ENCODE measurements at regions not wholly inside any gene's neighbourhood (a gene's known extent, or its start where the extent isn't known, plus 50 kb on each side); places are given as distances from the start of the nearest gene placed in this dataset.
"Not testable (repeated sequence)": the region's sequence is repeated elsewhere in the genome, so short reads cannot be mapped to it uniquely, and the experiment has no call there.

DNA sequence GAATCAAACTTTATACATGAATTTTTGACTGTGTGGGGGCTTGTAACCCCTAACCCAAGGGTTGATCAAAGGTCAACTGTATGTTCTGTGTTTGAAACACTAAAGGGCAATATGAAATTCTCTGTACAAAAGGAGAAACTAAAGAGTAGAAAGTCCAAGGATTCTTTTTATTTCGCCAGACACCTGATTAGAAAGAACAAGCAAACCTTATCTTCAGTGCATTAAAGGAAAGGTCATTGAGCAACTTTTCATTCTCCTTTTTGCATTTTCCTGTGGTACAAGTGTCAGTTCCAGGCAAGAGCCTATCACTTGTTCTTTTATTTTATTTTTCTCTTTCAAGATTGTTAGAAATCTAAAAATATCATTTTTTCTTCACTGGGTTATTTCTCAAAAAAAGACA, 430.1 kb upstream of the EPHA3 start:
- no peak for DNase-seq (ENCODE audit: low spot score)

DNA sequence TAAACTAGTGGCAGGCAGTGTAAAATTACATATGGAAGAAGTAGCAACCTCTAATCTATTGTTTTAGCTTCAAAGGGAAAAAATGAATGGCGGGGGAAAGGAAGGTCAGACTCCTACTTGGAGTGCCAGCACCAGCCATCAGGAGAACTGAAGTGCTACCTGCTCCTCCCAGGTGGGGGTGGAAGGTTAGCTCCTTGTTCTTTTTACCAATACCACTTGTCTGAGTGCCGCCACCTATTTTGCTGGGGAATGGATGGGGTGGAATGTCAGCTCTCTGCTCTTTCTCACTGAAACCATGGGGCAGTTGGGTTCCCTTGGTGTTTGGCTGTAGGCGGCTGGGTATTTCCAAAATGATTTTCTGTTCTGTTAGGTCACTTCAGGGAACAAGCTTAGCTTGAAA, 428.7 kb upstream of the EPHA3 start:
- no peak for DNase-seq (ENCODE audit: low spot score)

DNA sequence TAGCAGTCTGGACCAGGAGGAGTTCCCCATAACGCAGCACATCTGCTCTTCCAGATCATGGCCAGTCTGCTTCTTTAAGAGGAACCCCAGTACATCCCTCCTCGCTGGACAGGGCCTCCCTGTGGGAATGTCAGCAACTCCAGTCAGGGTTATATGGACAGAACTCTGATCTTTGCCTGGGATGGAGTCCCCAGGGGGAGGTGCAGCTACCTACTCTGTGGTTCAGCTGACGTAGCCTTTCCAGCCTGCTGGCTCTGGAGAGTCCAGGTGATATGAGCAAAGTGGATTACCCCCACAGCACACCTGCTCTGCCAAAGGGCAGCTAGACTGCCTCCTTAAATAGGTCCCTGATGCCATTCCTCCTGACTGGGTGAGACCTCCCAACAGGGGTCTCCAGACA, 417.1 kb upstream of the EPHA3 start:
- no peak for DNase-seq (ENCODE audit: low spot score)

DNA sequence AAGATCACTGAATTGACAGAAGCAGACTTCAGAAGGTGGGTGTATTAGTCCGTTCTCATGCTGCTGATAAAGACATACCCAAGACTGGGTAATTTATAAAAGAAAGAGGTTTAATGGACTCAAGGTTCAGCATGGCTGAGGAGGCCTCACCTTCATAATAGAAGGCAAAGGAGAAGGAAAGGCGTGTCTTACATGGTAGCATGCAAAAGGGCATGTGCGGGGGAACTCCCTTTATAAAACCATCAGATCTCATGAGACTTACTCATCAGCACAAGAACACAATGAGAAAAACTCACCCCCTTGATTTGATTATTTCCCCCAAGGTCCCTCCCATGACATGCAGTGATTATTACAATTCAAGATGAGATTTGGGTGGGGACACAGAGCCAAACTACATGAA, 416.3 kb upstream of the EPHA3 start:
- no peak for DNase-seq (ENCODE audit: low spot score)

DNA sequence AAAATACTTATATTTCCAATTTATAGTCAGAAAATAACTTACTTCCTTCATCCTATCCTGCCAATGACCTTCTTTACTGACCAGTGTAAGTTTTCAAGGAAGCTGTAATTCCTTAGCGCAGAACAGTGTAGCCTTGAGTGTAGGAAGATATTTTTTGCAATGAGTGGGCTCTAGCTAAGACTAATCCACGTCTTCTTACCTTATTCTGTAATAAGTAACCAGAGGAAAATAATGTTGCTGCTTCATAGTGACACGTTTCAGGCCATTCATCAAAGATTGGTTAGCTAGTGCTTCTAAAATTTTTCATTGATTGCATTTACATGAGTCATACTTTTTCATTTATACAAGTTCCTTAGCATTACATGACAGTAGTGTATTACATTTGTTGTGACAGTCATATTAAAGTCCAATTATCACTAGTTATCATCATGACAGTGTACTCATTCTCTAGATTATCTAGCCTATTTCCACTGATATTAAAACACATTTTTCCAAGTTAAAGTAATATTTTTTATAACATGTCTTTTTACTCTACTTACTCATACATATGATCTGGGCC, 403.8 kb upstream of the EPHA3 start:
- no peak for DNase-seq (ENCODE audit: low spot score)

DNA sequence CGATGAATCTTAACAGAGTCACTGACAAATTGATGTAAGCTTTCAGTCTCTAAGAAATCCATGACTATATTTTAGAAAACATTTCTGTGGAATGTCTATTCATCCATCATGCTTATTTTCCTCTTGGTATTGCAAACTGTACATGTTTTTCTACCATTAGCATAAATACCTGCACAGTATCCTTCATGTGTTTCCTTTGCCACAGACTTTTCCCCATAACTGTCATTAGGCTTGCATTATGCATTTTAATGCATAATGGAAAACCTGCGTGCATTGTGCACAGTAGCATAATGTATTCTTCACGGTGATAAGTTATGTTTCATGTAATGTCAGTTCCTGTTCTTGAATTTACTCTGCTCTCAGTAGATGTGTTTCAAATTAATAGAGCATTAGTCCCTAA, 403.1 kb upstream of the EPHA3 start:
- no peak for DNase-seq (ENCODE audit: low spot score)

DNA sequence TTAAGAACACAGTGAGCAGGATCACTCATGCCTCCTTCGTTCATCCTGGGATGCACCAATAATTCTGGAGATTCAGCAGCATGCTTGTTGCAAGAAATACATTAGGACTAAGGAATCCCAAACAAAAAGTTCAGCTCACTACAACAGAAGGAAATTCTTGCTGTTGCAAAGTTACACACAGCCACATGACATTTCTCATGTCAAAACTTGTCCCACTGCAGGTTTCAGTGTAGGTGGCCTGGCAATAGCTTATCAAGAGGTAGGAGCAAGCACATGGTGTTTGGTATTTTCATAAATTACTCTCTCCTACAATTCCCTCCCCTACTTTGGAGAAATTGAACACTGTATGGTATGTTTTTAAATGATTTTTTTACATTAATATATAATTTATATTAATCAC, 399.6 kb upstream of the EPHA3 start:
- DNase-seq (ENCODE audit: low spot score): no peak

DNA sequence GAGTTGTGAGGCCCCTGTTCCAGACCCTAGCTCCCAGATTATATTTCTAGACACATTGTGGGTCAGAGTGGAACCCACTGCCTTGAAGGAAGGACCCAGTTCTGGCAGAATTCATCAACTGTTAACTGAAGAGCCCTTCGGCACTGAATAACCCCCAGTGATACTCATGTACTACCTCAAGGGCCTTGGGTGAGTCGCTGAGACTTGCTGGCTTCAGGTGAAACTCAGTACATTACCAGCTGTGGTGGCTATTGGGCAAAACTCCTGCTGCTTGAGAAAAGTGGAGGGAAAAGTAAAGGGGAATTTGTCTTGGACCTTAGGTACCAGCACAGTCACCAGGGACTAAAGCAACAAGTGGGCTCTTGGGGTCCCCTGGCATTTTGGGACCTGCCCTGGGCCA, 394.9 kb upstream of the EPHA3 start:
- DNase-seq (ENCODE audit: low spot score): no peak

DNA sequence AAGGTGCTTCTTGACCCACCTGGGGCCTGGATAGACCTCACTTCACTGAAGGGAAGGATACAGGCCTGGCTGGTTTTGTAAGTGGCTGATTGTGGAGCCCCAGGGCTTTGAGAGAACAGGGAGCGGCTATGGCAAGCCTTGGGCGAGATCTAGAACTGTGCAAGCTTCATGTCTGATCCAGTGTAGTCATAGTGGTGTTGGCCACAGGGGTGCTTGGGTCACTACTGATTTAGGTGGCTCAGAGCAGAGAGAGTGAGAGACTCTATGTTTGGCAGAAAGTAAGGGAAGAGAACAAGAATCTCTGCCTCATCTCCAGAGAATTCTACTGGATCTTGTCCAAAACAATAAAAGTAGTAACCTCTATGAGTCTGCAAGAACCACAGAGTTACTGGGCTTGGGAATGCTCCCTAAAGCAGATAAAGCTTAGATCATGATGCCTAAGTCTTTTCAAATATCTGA, 394.2 kb upstream of the EPHA3 start:
- no peak for DNase-seq (ENCODE audit: low spot score)

DNA sequence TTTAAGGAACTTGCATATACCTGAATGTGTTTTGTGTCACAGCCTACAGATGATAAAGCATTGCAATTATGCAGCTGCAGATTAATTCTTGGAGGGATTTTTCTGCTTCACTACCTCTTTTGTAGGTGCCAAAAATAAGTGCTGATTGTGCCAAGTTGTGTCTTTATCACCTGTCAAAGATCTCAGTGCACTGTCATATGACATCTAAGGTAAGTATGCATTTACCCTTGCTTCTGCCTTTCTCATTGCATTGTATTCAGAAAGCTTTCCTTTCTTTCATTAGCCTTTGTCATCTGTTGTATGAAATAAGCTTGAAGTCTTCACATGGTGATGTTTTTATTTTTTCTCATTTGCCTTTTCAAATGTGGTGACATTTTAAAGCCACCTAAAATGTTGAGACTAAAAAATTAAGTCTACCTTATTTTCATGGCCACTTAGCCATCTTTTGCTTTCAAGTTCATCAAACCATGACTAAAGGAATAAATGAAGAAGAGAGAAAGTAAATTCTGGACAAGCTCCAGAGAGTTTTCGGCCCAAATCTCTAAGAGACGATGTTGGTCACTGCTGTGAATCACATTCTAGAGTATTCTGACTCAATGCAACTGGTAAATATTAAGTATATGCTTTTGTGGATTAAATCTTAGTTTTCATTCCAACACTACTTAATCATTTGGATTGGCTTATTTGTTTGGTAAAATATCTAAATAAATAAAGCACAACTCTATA, 381.8 kb upstream of the EPHA3 start:
- DNase-seq (ENCODE audit: low spot score): no peak

DNA sequence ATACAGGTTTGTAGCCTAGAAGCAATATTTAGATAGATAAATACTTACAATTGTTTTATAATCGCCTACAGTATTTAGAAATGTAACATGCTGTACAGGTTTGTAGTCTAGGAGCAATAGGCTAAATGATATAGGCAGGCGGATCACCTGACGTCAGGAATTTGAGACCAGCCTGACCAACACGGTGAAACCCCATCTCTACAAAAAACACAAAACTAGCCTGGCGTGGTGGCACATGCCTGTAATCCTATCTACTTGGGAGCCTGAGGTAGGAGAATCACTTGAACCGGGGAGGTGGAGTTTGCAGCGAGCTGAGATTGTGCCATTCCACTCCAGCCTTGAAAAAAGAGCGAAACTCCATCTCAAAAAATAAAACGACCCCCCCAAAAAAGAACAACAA, 375.2 kb upstream of the EPHA3 start:
- DNase-seq (ENCODE audit: low spot score): no peak

DNA sequence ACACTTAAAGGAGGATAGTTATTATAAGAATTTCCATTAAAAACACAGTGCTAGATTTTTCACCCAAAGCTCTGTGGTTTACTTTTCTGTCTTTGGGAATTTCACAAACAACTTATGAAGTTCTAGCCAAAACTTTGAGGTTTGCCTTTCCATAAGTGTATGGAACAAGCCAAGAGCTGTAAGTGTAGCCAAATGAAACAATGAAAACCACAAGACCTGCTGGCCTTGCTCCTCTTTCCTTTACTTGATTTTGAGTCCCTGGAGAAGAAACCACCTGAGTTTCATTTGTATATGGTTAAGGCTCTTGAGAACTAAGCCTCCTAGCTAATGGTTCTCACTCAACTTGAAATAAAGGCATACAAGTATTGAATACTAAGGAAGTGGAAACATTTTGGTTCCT, 365.3 kb upstream of the EPHA3 start:
- DNase-seq (ENCODE audit: low spot score): no peak

DNA sequence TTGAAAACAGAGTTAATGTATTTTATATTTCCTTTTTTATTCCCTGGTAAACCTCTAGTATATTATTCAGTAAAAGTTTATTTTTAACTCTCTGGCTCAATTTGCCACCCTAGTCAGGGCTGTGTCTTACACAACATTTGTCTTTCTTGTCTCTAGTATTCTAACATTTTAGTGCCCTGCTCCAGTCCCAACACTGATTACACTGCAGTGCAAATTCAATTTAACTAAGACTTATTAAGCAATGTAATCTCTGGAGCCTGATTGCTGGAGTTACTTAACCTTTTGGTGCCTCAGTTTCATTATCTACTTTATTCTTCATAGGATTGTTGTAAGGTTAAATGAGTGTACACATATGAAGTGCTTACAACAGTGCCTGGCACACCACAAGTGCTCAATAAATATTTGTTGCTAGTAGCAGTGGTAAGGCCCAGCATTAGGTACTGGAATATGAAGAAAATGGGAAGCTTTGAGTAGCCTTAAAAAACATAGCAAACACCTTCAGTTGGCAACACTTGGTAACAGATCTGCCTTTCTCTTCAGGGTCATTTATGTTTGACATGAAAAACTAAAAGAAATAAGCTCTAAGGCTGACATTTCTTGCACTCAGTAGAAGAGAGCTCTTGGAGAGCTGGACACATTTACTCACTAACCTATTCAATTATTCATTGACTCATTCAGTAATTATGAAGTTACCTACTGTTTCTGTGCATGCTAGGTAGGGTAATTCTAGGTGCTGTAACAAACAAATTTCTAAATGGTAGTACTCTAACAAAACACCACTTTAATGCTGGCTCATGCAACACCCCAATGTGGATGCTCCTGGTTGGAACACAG, 364.5 kb upstream of the EPHA3 start:
- DNase-seq (ENCODE audit: low spot score): no peak

DNA sequence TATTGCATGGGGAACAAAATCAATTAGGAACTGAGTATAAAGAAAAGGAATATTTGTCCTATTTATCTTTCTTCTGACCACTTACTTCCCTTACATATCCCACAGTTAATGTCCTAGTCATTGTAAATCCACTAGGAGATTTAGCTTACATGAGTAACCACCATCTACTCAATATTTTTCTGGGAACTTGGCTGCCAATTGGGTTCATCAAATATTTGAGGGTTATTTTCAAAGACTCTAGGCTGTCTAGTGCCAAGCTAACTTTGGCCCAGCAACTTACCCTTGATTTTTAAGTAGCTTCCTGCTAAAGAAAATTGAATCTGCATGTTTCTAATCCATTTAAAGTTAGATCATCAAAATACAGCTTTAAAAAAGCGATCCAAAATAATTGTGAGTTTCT, 362.5 kb upstream of the EPHA3 start:
- no peak for DNase-seq (ENCODE audit: low spot score)

DNA sequence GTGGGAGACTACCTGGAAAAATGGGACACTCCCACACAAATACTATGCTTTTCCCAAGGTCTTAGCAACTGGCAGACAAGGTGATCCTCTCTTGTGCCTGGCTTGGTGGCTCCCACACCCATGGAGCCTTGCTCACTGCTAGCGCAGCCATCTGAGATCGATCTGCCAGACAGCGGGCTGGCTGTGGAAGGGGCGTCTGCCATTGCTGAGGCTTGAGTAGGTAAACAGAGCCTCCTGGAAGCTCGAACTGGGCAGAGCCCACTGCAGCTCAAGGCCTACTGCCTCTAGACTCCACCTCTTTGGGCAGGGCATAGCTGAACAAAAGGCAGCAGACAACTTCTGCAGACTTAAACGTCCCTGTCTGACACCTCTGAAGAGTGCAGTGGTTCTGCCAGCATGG, 360.3 kb upstream of the EPHA3 start:
- not testable (repeated sequence) for DNase-seq (ENCODE audit: low spot score)

DNA sequence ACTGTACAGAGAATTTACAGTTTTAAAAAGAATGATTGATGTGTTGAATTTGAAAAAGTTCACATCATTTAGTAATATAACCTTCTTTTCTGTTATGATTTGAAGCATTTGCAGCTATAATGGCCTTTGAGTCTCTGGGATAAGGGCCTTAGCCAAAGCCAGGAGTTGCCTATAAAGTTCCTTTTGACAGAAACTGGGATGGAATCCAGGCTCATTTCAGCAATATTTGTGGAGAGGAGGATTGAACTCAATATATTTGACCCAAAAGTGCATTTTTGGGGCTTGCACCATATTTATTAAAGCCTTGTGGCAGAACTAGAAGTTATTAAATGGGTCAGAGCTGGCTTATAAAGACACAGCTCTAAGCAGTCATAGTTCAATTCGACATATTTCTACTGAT, 348.7 kb upstream of the EPHA3 start:
- no peak for DNase-seq (ENCODE audit: low spot score)

DNA sequence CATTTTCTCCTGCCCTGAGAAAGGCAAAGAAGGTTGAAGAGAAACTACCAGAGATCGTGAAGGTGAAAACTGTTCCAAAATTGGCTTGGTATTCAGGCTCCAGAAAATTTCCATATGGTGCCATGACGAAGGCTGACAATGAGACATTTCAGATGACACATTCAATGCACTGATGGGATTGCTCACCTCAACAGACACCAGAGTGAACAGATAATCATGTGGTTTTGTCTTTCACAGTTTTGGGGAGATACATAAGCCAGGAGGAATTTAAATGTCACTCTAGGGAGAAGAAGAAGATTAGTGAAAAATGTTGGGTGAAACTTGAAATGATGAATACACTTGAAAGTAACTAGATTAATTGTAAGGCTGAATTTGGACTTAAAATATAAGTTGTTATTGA, 339.7 kb upstream of the EPHA3 start:
- no peak for DNase-seq (ENCODE audit: low spot score)

DNA sequence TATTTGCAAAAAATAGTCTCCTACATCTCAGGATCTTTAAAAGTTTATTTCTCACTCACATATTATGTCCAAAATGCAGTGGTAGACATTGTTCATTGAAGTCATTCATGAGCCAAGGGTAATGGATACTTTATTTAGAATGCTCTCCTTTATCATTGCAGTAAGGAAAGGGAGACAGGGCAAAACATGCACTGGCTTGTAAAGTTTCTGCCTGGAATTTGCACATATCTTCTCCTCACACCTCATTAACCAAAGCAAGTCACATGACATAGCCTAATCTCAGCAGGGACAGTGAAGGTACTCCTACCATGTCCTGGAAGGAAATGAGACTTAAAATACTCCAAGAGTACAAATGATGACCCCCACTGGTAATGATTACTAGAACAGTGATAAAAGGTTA, 333.7 kb upstream of the EPHA3 start:
- no peak for DNase-seq (ENCODE audit: low spot score)

DNA sequence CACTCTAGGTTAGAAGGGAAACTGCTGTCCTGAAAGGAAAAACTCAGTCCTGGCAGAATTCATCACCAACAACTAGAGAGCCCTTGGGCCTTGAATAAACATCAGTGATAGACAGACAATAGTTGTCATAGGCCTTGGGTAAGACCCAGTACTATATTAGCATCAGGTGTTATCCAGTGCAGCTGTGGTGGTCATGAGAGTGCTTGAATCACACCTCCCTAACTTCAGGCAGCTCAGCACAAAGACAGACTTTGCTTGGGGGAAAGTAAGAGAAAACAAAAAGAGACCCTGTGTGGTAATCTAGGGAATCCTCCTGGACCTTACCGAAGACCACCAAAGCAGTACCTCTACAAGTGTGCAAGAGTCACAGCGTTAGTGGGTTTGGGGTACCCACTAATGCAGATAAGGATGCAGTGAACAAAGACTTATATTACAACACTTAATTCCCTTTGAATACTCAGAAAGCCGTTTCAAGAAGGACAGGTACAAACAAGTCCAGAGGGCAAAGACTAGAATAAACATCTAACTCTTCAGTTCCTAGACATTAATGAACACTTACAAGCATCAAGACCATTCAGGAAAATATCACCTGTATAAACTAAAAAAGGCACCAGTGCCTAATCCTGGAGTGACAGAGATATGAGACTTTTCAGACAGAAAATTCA, 332.3 kb upstream of the EPHA3 start:
- no peak for DNase-seq (ENCODE audit: low spot score)

DNA sequence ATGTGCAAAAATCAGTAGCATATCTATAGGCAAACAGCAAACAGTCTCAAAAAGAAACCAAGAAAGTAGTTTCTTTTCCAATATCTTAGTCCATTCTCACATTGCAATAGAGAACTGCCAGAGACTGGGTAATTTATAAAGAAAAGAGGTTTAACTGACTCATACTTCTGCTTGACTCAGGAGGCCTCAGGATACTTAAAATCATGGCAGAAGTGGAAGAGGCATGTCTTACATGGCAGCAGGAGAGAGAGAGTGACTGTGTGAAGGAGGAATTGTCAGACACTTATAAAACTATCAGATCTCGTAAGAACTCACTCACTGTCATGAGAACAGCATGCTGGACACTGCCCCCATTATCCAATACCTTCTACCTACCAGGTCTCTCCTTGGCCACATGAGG, 327.9 kb upstream of the EPHA3 start:
- no peak for DNase-seq (ENCODE audit: low spot score)

DNA sequence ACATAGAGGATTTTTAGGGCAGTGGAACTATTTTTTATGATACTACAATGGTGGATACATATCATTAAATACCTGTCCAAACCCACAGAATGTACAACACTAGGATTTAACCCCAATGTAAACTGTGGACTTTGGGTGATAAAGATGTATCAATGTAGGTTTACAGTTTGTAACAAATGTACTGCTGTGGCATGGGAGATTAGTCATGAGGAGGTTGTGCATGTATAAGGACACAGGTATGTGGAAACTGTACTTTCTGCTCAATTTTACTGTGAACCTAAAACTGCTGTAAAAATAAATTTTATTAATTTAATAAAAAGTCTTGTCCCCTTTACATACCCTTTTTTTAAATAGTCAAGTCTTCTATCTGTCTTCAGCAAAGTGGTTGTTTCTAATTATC, 322.5 kb upstream of the EPHA3 start:
- no peak for DNase-seq (ENCODE audit: low spot score)

DNA sequence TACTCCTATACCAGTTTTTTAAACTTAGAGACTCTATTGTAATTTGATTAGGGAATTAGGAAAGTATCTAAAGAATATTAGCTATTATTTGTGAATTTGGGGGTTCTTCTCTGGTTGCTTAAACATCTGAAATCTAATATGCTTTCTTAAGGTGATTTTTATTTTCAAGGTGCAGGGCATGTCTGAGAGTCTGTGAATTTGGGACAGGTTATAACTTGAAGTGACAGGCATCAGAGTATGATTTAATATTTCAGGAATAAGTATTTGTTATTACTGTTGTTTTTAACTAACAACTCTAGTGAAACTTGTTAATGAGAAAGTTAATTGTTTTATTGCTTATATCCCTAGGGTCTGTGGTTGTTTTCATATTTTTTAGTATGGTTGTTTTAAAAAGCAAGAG, 321.6 kb upstream of the EPHA3 start:
- no peak for DNase-seq (ENCODE audit: low spot score)

DNA sequence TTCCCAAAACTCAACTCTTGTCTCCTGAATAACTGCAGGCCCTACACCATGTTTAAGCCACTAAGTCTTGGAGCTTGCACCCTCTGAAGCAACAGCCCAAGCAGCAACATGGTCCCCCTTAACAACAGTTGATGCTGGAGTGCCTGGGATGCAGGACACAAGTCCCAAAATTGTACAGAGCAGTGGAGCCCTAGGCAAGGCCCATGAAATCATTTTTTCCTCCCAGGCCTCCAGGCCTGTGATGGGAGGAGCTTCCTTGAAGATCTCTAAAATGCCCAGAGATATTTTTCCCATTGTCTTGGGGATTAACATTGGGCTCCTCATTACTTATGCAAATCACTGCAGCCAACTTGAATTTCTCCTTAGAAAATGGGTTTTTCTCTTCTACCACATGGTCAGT, 311.9 kb upstream of the EPHA3 start:
- no peak for DNase-seq (ENCODE audit: low spot score)

All from H4 (cell line).